Retina (tissue), 1 donor: ENCODE measurements at regions not wholly inside any gene's neighbourhood (a gene's known extent, or its start where the extent isn't known, plus 50 kb on each side); places are given as distances from the start of the nearest gene placed in this dataset.

ENCODE experiments used
- DNase-seq: peaks from one replicate; pipeline ENCODE4 v3.0.0-alpha.2; 2016

DNA sequence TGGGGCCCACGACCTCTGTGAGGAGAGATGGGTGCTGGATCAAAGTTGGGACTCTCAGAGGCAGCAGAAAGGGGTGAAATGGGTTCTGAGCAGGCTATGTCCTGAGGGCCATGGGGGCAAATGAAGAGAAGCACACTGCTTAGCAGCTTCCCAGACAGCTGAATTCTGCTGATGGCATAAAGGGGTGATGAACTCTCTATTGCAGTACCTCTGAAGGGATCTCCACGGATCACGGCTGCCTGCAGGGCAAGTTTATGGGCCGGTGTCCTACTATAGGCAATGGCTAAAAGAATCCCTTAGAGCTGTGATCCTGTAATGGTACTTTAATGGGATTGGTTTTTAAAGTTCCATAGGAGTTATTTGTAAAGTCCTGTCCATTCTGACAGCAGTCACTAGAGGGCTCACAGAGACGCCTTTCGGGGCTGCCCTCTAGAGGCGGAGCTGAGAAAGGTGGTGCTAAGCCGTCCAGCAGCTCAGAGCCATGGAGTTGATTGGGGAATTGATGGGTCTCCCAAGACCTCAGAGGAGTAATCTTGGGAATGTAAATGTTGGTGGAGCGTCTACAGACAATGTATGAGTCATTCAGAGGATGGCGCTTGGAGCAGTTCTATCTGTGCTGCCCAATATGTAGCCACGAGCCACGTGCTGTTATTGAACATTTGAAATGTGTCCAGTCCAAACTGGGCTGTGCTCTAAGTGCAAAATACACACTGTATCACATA is 287.3 kb downstream of the COG6 start:
- DNase-seq = peak; percentile 29

DNA sequence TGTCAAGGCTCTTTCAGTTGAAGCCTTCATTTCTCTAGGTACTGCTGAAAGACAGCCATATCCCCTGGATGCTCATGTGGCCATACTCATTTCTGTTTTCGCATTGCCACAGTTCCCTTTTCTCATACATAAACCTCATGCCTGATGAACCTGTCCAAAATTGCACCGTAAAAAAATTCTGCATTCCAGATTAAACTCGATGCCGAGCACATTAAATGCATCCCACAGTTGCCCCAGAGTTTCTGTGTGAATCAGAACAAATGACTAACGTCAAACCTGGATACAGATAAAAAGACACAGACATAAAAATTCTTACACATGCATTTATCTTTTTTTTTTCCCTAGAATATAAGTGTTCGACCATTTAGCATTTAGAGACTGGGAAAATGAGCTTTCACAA is 288.2 kb downstream of the COG6 start:
- DNase-seq = no peak

DNA sequence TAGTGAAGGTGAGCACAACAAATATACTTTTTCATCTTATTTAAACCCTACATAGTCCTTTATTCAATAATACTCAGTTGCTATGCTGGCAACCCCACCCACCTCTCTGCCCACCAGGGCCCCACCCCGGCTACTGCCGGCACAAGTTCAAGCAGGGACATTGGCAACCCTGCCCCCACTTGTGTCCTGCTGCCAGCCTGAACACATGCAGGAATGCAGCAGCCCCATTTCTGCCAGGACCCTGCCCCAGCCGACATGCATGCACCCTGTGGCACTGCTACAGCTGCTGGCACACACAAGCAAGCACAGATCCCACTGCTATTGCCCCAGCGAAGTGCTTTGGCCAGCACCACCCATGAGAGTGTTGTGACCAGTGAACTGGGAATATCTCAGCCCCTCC is 289.8 kb downstream of the COG6 start:
- no peak for DNase-seq

DNA sequence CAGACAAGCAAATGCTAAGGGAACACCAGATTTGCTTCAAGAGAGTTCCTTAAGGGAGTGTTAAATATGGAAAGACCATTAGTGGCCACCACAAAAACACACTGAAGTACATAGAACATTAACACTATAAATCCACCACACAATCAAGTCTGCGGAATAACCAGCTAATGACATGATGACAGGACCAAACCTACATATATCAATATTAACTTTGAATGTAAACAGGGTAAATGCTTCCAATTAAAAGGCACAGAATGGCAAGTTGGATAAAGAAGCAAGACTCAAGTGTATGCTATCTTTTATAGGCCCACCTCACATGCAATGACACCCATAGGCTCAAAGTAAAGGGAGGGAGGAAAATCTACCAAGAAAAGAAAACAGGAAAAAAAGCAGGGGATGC is 291.3 kb downstream of the COG6 start:
- no peak for DNase-seq

DNA sequence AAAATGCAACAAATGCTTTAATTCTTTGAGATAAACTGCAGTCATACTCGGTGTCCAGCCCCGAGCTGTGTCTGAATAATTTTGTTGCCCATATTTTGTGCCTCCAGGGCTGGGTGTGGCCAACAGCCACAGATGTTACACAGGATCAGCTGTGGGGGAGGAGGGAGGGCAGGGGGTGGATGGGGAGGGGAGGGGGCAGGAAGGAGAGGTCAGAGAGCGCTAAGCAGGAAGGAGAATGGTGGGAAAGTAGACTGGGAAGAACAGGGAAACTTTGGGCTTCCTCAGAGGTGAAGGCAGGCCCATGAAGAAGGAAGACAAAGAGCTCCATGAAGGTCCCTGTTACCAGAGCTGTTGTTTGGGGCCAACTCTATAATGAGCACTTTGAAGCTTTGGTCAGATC is 295.8 kb downstream of the COG6 start:
- DNase-seq = no peak

DNA sequence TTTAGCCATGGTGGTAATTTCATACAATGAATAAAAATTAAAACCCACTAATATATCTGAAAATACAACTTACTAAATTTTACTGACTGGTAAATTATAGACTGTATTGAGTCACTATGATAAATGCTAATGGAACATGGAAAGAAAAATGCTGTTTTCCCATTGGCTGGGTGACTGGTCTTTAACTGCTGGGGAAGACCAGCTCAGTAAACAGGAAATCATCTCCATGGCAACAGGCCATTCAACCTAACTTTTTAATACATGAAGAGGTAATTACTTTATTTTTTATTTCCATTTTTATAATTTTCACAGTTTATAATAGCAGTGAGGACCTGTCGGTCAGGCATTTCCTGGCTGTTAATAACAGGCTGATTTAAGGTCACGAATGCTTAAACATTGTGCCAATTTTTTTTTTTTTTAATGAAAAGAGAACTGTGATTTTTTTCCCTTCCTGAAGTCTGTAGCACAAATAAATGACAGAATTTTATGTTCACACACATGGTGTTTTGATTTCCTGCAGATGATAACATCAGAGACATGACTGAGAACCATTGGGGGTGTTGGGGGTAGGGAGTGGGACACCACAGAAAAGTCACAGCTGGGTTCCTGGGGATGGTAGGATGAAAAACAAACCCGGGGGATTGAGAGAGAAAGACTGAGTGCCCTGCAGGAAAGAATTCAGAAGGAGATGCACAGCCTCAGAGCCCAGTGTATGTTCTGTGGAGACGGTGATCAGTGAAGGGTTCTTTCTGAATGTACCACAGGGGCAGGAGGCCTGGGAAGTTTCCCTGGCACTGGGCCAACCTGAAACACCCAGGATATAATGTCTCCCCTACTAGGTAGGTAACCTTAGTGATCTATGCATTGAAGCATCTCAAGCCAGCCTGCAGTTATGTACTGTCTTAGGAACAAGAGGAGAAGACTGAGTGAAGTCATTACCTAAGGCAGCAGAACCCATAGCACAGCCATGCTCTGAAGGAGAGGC is 297.1 kb downstream of the COG6 start:
- no peak for DNase-seq

DNA sequence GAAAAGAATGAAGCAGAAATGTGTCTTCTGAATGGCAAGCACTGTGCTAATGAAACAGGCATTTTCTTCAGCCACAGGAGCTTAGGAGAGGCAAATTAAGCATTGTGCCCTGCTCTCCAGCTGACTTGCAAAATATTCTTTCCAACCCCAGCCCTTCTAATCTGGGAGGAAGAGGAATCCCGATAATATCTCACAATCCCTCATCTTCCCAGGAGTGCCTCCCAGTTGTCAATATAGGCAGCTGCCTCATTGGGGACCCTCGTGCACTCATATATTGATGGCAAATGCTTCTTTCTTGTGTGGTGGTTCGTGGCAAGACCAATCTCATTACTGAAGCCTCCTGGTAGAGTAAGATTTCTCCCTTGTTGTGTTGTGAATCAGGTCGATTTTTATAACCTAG is 299.0 kb downstream of the COG6 start:
- DNase-seq = no peak

DNA sequence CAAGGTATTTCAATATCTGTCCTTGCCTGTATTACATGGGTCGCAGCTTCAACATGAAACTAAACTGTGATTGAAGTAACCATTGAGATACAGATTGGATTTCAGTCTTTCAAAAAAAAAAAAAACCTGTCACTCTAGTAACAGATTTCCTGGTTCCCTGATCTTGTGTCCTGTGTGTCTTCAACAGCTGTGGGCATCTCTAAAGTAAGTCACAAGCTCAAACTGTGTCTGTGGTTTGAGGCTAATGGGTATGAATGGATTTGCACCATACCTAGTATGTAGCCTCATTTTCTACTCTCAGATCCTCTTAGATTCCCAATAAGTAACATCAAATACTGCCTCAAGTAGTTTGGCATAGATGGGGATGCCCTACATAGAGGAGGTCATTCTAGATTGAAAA is 300.1 kb downstream of the COG6 start:
- no peak for DNase-seq

DNA sequence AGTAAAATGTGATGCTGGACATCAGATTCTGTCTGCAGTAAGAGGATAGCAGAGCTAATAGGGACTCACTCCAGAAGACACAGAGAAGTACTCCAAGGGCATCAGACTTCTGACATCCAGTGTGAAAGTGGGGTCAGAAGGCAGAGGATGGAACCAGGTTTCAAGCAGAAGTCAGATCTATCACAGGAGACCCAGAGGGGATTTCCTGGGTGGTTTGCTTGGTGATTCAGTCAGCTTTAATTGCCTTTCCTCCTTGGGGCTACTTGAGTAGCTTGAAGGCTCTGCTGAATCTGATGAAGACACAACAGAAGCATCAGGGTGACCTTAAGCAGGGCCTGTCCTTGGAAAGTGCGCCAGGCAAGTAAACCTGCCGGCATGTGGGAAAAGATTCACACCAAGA is 300.6 kb downstream of the COG6 start:
- DNase-seq = no peak

DNA sequence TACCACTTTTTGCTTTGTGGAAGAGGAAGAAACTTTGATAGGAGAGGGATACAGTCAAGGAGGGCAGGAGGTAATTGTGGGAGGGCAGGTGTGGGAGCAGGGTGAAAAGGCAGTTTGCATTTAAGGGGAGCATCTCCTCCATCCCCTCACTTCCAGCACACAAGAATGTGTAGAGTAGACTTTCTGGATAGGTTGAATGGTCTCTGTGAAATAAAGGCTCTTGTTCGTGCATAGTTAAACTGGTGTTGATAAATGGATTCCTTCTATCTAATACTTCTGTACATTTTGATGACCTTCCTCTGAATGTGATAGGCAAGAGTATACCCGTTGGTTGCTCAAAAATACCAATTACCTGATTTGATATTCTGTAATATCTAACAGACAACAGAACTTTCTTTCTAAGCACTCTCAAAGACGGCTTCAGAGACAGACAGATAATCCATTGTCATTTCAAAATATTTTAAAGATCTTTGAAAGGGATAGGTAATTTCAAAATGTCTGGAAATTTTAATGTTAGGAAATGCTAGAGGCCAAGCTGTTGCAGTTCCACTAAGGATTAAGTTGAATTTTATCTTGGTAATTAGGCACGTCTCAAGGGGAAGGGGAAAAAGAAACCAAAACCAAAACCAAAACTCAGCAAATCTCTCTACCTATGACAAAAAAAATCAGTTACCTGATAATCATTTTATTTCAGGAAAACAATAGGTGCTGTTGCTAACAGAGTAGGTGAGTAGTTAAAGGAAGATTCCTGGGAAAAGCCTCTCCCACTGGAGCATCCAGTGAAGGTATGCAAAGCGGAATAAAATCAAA is 302.6 kb downstream of the COG6 start:
- DNase-seq = no peak

DNA sequence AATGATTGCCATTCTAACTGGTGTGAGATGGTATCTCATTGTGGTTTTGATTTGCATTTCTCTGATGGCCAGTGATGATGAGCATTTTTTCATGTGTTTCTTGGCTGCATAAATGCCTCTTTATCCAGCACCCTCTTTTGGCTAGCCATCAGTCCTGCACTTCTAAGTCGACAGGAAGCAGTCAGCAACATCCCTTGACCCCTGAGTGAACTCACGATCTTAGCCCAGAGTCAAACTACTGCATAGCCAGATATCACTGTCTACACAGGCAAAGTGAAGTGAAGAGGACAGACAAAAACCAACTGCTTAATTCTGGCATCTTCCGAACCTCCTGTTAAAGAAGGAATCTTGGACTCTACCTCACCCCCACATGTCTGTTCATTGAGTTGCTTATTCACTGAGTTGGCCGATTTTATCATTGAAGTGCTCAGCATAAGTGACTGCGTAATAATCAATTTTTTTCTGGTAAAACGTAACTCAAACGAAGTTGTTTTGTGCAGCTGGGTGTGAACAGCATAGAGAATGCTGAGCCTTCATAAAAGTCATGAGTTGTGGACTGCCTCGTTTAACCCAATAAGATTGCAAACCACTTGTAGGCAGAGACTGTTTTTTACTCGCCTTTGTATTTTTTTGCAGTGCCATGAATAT is 304.2 kb downstream of the COG6 start:
- DNase-seq = no peak

DNA sequence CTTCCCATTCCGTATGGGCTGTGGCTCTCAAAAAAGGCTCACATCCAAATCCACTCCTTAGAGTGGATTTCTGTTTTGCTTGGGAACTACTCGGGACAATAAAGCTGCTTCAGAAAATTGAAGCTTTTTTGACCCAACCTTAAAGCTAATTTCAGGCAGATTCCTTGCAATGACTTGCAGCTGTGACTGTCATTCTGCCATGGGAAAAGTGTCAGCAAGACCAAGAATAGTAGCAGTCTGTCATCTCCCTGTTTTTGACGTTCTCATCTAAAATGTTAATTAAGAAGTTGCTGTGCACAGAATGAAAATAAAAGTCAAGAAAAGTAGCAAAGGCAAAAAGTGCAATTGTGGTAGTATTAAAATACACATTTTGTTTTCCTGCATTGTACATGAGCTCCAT is 304.7 kb downstream of the COG6 start:
- no peak for DNase-seq

DNA sequence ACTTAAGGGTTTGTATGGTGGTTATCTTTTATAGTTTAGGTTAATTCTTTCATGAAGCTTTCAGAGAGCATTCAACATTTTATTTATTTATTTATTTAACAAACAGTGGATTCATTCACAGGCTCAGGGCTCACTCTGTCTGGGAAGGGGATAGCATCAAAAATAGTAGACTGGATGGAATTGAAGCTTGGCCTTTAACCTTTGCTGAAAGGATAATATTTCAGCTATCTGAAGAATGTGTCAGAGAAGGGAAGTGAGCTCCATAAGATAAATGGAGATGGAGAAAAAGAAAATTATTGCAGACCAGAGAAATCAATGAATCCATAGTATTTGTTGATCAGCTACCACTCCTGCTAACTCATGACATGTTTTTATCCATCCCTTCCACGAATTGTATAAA is 305.6 kb downstream of the COG6 start:
- no peak for DNase-seq

DNA sequence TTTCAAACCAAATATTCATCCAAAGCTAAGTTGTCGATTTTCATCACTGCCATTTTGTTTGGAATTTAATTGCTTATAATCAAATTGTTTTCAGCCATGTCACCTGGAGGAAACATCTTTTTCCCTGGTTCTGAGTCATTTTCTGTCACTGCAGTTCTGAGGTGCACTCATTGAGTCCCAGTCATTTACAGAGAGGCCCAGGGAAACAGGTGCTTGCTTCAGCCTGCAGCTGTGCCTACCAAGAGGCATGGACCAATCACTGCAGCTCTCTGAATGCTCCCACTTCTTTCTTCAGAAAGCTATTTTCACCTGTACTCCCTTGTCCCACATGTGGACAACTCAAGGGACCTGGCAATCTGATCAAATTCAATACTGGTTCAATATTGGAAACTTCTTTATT is 308.1 kb downstream of the COG6 start:
- DNase-seq = no peak

DNA sequence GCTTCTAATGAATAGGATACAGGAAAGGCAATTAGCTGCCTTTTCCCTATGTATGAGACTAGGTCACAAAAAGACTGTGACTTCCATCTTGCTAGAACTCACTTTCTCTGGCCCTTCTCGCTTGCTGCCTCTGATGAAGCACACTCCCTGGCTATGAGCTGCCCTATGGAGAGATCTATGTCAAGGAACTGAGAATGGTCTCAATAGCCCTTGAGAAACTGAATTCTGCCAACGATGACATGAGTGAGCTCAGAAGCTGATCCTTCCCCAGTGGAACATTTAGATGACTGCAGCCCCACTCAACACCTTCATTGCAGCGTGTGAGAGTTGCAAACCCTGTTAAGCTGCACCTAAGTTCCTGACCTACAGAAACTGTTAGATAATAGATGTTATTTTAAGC is 309.8 kb downstream of the COG6 start:
- no peak for DNase-seq

DNA sequence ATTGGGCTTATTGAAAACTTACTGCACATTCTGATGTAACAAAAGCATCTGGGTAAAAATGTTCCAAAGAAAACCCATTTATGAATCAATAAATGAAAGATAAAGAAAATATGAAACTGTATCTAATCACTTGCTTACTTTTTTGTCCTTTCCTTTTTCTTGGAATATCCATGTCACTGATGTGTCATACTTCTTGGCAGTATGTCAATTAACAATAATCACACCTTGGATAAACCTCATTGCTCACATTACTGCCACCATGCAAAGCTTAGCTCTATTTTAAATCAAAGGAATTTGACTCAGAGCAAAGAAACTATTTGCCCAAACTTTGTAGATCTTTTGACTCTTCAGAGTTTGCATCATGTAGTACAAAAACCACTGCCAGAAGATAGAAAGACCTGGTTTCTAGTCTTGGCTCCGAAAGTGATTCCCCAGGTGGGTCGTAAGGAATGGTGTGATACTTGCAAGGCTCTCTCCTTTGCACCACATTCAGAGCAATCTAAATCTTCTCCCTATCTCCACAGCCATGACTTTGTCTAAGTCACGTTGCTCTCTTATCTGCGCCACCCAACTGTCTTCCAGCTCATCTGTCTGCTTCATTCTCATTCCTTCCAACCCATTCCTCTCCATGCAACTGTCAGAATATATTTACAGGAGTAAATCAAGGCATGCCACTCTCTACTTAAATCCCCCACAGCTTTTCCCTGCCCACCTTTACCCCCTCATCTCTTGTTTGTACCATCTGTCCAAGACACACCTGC is 311.9 kb downstream of the COG6 start:
- DNase-seq = no peak

DNA sequence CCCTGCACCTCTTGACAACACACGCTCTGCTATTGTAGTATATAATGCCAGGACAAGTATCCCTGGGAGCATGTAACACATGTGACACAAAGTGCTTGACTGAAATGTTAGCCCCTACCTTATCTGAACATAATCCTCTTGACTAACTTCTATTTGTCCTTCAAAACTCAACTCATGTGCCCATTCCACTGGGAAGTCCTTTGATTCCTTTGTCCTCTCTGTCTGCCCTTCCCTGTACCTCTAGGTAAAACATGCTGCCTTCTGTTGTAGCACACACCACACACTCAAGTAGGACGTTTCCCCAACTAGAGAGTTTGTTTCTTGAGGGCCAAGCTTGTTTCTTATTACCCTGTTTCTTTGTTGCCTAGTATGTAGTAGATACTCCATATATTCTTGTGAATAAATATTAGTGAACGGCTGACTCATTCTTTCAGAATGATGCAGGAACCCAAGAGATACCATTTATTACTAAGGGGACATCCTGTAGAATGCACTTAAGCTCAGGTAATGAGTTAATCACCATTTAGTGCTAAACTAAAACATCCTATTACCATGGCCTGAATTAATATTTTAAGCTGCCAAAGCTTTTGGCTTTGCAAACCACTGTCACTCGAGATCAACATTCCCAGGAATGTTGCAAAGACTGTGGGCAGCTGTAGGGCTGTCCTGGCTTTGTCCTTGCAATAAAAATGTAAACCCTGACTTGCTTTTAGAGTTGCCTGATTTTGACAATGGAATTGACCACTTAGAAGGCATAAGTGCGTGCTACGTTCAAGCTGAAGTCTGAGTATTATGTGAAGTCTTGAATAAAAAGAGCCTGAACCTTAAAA is 313.4 kb downstream of the COG6 start:
- no peak for DNase-seq

DNA sequence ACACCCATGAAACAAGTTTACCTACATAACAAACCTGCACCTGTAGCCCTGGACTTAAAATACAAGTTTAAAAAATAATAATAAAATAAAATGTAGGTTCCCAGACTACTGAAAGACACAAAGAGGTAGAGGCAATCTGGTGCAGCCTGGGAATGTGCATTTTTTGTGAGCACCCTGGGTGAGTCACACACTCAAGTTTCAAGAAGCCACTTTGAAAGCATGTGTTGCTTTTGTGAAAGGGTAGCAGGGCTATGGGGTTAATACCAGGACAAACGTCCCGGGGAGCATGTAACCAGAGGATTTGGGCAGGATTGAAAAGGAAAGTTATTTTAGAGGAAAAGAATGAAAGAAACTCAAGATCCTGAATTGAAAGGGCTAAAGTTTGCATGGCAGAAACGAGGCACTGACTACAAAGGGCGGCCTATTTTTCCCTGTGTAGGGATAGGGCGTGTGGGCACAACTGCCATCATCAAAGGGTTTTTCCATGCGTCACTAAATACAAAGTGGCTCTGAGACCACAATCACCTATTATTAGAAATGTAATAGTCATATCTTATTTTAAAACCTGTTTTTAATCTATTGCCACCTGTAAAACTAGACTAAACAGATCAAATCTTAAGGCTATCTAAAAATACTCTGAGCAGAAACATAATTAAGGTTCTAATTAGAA is 314.9 kb downstream of the COG6 start:
- peak; percentile 18 for DNase-seq

DNA sequence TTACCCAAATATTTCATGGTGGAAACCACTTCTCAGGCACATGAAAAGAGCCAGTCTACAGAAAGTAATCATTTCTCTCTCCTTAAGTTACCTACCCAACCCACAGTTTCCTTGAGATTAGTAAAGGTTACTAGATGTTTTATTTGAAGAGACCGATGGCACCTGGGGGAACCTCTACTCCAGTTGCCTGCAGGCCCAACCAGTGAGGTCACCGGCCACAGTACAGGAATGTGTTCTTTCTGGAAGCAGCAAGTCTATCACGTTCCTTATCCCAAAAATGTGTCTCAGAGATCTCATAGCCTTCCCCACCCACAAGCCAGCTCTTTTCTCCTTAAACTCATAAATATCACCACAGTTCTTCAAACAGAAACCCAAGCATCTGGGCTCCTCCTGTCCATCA is 316.1 kb downstream of the COG6 start:
- DNase-seq = no peak

DNA sequence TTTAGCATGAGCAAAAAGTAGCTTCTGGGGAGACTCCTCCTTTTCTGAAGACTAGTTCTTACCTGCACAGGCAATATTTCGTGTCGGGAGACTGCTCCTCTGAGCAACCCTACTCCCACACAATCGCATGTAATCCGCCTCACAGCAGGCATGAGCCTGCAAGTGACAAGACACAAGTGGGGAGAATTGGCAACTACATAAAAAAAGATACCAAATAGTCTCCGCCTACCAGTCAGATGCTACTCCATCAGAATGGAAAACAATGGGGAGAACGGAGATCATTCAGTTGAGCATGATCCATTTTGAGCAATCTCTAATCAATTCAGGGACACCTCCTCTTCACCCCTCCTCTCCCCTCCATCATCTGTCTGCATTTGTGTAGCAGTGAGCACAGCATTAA is 321.0 kb downstream of the COG6 start:
- DNase-seq = no peak

DNA sequence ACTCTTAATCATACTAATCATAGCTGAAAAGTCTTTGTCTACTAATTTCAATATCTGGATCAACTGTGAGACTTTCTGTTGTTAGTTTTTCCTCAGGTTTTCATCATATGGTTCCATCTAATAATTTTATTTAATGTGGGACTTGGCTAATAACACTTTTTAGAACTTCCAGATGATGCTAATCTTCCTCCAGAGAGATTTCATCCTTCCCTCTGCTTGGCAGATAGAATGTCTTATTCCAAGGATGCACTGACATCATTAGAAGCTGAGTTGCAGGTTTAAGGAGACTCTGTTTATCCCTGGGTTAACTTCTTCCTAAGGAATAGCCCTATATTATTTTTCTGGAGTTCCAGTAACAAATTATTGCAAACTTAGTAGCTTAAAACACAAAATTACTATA is 325.6 kb downstream of the COG6 start:
- DNase-seq = no peak
